AG09309 (cell line): ENCODE measurements at regions not wholly inside any gene's neighbourhood (a gene's known extent, or its start where the extent isn't known, plus 50 kb on each side); places are given as distances from the start of the nearest gene placed in this dataset.

Experiments
- DNase-seq: peaks from one replicate; pipeline ENCODE4 v3.0.0-alpha.2; 2010; ENCODE audit warnings: low read depth
- H3K4me3 ChIP-seq: 2 replicates; pipeline ENCODE4 v1.5.1; 2011; ENCODE audit warnings: mild to moderate bottlenecking, low read depth, low read length, moderate library complexity; ENCODE audit not compliant: control insufficient read depth
- CTCF ChIP-seq: IDR thresholded peaks from 2 replicates; pipeline ENCODE4 v1.5.1; 2011; ENCODE audit warnings: mild to moderate bottlenecking, low read depth, low read length, inconsistent platforms; ENCODE audit not compliant: insufficient read depth, control insufficient read depth; ENCODE audit errors: missing control alignments

DNA sequence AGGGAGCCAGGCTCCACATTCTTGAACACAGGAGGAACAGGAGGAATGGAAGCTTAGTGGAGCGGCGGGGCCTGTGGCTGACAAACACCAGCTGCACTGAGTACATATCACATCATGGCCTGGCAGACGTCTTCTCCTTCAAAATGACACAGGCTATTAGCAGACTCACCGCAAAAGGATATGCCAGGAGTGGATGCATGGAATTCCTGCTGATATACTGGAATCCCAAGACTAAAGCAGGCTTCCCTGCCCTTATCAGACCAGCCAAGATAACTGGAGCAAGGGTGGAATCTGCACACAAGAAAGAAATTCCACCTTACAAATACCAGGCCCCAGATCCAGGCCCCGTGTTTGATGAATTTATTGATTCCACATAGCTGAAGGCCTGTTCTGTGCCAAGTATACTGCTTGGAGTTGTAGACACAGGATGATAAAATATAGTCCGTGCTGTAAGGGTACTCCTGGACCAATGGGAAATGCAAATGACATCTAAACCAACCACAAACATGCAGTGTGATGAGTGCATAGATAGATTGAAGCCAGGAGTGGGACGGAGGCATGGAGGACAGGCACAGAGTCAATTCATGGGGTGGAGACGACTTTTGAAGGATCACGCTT lies 480.5 kb upstream of the ZMIZ1 start:
- TF ChIP-seq CTCF = no peak
- no peak overlapping the region for H3K4me3 ChIP-seq
- peak; percentile 20 for DNase-seq

DNA sequence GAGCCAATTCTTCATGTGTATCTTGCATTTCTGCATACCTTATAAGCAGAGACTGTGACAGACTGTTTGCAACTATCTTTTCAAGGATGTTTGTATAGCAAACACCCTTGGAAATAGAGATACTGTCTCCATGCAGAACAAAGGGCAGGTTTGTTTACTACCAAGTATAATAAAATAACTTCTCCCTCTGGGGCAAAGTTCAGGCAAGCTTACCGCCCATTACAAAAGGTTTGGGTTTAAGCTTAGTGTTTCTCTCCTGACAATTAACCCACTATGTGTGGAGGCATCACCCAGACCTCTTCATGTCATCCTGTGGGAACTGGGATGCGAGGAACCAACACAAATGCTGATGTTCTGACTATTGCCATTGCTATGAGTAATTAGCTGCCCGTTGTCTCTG lies 479.1 kb upstream of the ZMIZ1 start:
- DNase-seq = no peak
- TF ChIP-seq CTCF = no peak
- no peak overlapping the region for H3K4me3 ChIP-seq

DNA sequence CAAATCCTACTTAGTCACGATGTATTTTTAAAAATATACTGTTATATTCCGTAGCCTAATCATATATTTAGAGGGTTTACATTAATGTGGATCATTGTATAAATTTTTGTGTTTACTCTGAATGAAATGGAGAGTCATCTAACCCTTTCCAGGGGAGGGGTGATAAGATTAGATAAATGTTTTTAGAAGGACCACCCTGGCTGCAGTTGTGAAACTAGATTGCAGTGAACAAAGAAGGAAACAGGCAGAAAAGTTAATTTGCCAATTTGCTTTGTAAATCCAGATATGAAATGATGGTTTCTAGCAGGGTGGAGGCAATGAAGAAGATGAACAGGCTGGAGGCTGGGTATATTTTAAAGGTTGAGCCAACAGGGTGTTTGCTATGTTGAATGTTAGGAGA lies 477.7 kb upstream of the ZMIZ1 start:
- no peak for TF ChIP-seq CTCF
- H3K4me3 ChIP-seq = no peak overlapping the region
- no peak for DNase-seq

GRCh38 chr10:78594559-78595268 lies 474.1 kb upstream of the ZMIZ1 start:
- no peak for TF ChIP-seq CTCF
- no peak for DNase-seq
- H3K4me3 ChIP-seq = no peak overlapping the region

DNA sequence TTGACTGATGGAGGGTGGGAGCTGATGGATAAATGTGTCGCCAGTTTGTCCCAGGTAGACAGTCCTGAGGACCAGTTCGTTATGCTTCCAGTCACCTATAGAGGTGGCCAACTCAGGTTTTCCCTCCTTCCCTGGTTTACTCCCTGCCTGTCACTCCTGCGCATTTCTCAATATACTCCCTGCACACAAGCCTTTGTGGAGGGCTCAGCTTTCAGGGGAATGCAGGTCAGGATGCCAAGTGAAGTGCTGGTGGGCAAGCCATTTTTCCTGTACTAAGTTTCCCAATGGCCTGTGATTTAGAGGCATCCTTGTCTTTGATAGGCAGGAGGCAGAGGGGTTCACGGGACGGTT lies 473.5 kb upstream of the ZMIZ1 start:
- no peak for DNase-seq
- TF ChIP-seq CTCF = no peak
- no peak overlapping the region for H3K4me3 ChIP-seq

DNA sequence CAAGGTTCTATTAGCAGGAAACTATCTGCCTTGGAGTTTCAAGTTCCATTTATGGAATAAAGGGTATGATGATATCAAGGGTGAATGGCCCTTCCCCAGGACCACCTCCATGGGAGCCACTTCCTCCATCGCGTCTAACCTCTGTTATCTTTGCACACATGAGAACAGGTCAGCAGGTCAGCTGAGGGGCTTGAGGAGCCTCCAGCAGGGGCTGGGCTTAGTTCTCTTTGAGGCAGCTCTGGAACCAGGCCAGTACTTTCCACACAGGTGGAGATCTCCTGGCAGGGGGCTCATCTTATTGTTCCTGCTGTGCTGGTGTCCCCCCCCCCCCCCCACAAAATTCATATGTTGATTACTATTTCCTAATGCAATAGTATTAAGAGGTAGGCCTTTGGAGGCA lies 472.2 kb upstream of the ZMIZ1 start:
- DNase-seq = no peak

More for the DNA sequence above, 472.2 kb upstream of the ZMIZ1 start:
- TF ChIP-seq CTCF = no peak
- H3K4me3 ChIP-seq = no peak overlapping the region
